ENCODE measurements at regions not wholly inside any gene's neighbourhood (a gene's known extent, or its start where the extent isn't known, plus 50 kb on each side); places are given as distances from the start of the nearest gene placed in this dataset.

- Histone ChIP-seq H2BK20ac (ENCODE audit: low read depth, low read length) (no peak overlapping the region), H3K18ac (ENCODE audit: low read depth, low read length) (no peak overlapping the region), H3K4me3 (ENCODE audit: insufficient read depth, low read depth, low read length) (no peak overlapping the region), H2BK5ac (ENCODE audit: low read depth, low read length, poor library complexity, severe bottlenecking) (no peak overlapping the region), H3K9me3 (ENCODE audit: control insufficient read depth, insufficient read depth, low read length) (no peaks in the 10 kb centered on the region), H3K4me1 (ENCODE audit: control insufficient read depth, insufficient read depth, low read length) (no peaks in the 10 kb centered on the region), H3K9me1 (ENCODE audit: insufficient read depth, low read length) (no peaks in the 10 kb centered on the region), H4K5ac (ENCODE audit: low read depth, low read length) (no peak overlapping the region), H3K4me2 (ENCODE audit: low read depth, low read length) (no peak overlapping the region), H3K27me3 (ENCODE audit: control insufficient read depth, insufficient read depth, low read length) (no peaks in the 10 kb centered on the region), H3K4ac (ENCODE audit: low read depth, low read length) (no peak overlapping the region), H3K27ac (ENCODE audit: insufficient read depth, low read length) (no peak overlapping the region), H2AK9ac (replicated peaks; ENCODE audit: low read depth, low read length, poor library complexity) (no peak overlapping the region), H2AFZ (replicated peaks; ENCODE audit: low read length, poor library complexity) (no peak overlapping the region), H2BK120ac (ENCODE audit: low read depth, low read length) (no peak overlapping the region), H4K8ac (ENCODE audit: low read depth in 2 of 2, low read length in 2 of 2) (no peak overlapping the region), H4K91ac (ENCODE audit: insufficient read depth, low read depth, low read length) (no peak overlapping the region), H2BK15ac (ENCODE audit: low read depth, low read length) (no peak overlapping the region), H4K20me1 (ENCODE audit: insufficient read depth, low read length) (no peaks in the 10 kb centered on the region), H3K9ac (ENCODE audit: low read depth, low read length) (no peak overlapping the region), H2AK5ac (ENCODE audit: low read depth, low read length) (no peak overlapping the region), H3K79me1 (ENCODE audit: low read depth in 1 of 2, low read length in 2 of 2) (no peaks in the 10 kb centered on the region), H3K14ac (replicated peaks; ENCODE audit: low read depth, low read length) (no peak overlapping the region), H3K56ac (ENCODE audit: extremely low read depth, insufficient read depth, low read length) (no peak overlapping the region), H3K36me3 (ENCODE audit: control insufficient read depth, insufficient read depth, low read length) (no peaks in the 10 kb centered on the region), H3K23ac (ENCODE audit: low read depth, low read length) (no peak overlapping the region)
- POLR2A ChIA-PET (ENCODE audit: unreplicated experiment) = no interaction called here
- intact Hi-C loops (cut with micrococcal nuclease) = no loop called here
- in situ Hi-C loops (cut with MboI; ENCODE audit: low sequenced_read_pairs) = no loop called here
- ATAC-seq (ENCODE audit: low read depth) (no peak), DNase-seq (no peak)
- WGBS, 2 experiments (ENCODE audit: extremely low coverage in 2 of 2, insufficient read length in 1 of 2) = no CpG with 5 or more reads among the region's 3 CpGs
- dilution Hi-C loops (cut with HindIII; ENCODE audit: low sequenced_read_pairs, unreplicated experiment) = no loop called here
- TF ChIP-seq POLR2A (IDR thresholded peaks at IDR 0.05; ENCODE audit: low read depth, low read length) (no peak), CHD1 (IDR thresholded peaks at IDR 0.05; ENCODE audit: low read depth, low read length) (no peak)
- no TSS peak for BruUV-seq (replicated peaks)
- CTCF ChIA-PET = no interaction called here
These were observed 725.1 kb upstream of the FRG1 start for GRCh38 chr4:189215574-189215973.

Data from IMR-90 (cell line).